Astrocyte (in vitro differentiated cells and primary cell): ENCODE measurements at regions not wholly inside any gene's neighbourhood (a gene's known extent, or its start where the extent isn't known, plus 50 kb on each side); places are given as distances from the start of the nearest gene placed in this dataset.

Experiments used
- DNase-seq: peaks from one replicate; pipeline ENCODE4 v3.0.0-alpha.2; 2010; ENCODE audit warnings: low read depth
- FAIRE-seq: peaks from 2 replicates; lab custom pipeline; 2011; peaks lifted over from hg19 to GRCh38; lab: Jason Lieb, UNC
- H2AFZ ChIP-seq: 2 replicates; pipeline ENCODE4 v1.6.0; 2012; ENCODE audit warnings: low read depth, low read length, inconsistent platforms
- H3K27ac ChIP-seq: 2 replicates; pipeline ENCODE4 v1.5.1; 2011; ENCODE audit warnings: low read depth, low read length, inconsistent platforms
- H3K27me3 ChIP-seq: 2 replicates; pipeline ENCODE4 v1.6.0; 2011; ENCODE audit warnings: low read length, inconsistent platforms; ENCODE audit not compliant: insufficient read depth
- H3K36me3 ChIP-seq: 2 replicates; pipeline ENCODE4 v1.5.1; 2011; ENCODE audit warnings: low read length, inconsistent platforms; ENCODE audit not compliant: insufficient read depth
- H3K4me1 ChIP-seq: 2 replicates; pipeline ENCODE4 v1.5.1; 2011; ENCODE audit warnings: low read length, inconsistent platforms; ENCODE audit not compliant: insufficient read depth
- H3K4me2 ChIP-seq: 2 replicates; pipeline ENCODE4 v1.6.0; 2012; ENCODE audit warnings: low read length, inconsistent platforms
- H3K4me3 ChIP-seq: 2 replicates; pipeline ENCODE4 v1.5.1; 2011; ENCODE audit warnings: low read depth, mild to moderate bottlenecking, low read length, inconsistent platforms; ENCODE audit not compliant: insufficient read depth
- H3K79me2 ChIP-seq: 2 replicates; pipeline ENCODE4 v1.6.0; 2012; ENCODE audit warnings: mild to moderate bottlenecking, low read length, inconsistent platforms; ENCODE audit not compliant: insufficient read depth
- H3K9ac ChIP-seq: 2 replicates; pipeline ENCODE4 v1.6.0; 2012; ENCODE audit warnings: mild to moderate bottlenecking, low read length, inconsistent platforms
- H3K9me3 ChIP-seq: 2 replicates; pipeline ENCODE4 v1.5.1; 2012; ENCODE audit warnings: low read depth, mild to moderate bottlenecking, low read length, inconsistent platforms; ENCODE audit not compliant: insufficient read depth
- H4K20me1 ChIP-seq: 2 replicates; pipeline ENCODE4 v1.6.0; 2012; ENCODE audit warnings: low read length, inconsistent platforms; ENCODE audit not compliant: insufficient read depth
- H3K27ac Mint-ChIP-seq: one replicate; pipeline ENCODE4 v1.8.0; 2021; ENCODE audit warnings: mild to moderate bottlenecking, mixed read lengths; ENCODE audit not compliant: unreplicated experiment
- H3K27me3 Mint-ChIP-seq: one replicate; pipeline ENCODE4 v1.8.0; 2021; ENCODE audit warnings: low read depth, mixed read lengths; ENCODE audit not compliant: unreplicated experiment
- H3K36me3 Mint-ChIP-seq: one replicate; pipeline ENCODE4 v1.8.0; 2021; ENCODE audit warnings: low read depth, mixed read lengths; ENCODE audit not compliant: unreplicated experiment
- H3K4me1 Mint-ChIP-seq: one replicate; pipeline ENCODE4 v1.8.0; 2021; ENCODE audit warnings: low read depth, mixed read lengths; ENCODE audit not compliant: unreplicated experiment
- H3K4me3 Mint-ChIP-seq: one replicate; pipeline ENCODE4 v1.8.0; 2021; ENCODE audit warnings: mild to moderate bottlenecking, moderate library complexity, mixed read lengths; ENCODE audit not compliant: unreplicated experiment
- H3K9me3 Mint-ChIP-seq: one replicate; pipeline ENCODE4 v1.8.0; 2021; ENCODE audit warnings: mild to moderate bottlenecking, mixed read lengths; ENCODE audit not compliant: unreplicated experiment
- EZH2 ChIP-seq: IDR thresholded peaks from 2 replicates; pipeline ENCODE4 v1.6.1; 2012; ENCODE audit warnings: mild to moderate bottlenecking, low read length, inconsistent platforms; ENCODE audit not compliant: insufficient read depth
- TF ChIP-seq, protein P1 (sequence below): IDR thresholded peaks from 2 replicates; pipeline ENCODE4 v1.5.1; 2011; ENCODE audit warnings: low read depth, mild to moderate bottlenecking, inconsistent platforms, low read length, moderate library complexity; ENCODE audit not compliant: insufficient read depth

DNA sequence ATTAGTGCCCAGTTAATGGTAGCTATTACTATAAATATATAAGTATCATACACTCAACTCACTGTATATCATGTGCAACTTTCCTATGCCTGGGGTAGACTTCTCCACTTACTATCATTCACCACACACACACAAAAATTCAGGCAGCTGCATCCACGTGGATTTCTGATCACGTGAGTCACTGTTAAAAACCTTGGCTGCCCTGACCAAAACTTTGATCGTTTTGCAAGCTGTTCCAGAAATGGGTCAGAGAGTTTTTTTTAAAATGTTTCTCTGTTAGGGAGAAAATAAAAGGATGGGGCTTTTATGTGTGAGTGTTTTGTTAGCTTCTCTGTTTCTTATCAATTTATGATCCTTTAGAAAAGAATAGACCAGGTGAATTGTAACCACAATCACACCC, 198.2 kb upstream of the CNOT2 start:
- DNase-seq (peak; percentile 30), FAIRE-seq (no peak)
- Mint-ChIP-seq H3K36me3 (no peaks in the 10 kb centered on the region), H3K4me1 (peaks cover 21% of the 10 kb centered on the region), H3K4me3 (no peak overlapping the region), H3K27ac (peak overlapping the region; percentile 30), H3K27me3 (no peaks in the 10 kb centered on the region), H3K9me3 (no peaks in the 10 kb centered on the region)
- no peak overlapping the region for H2AFZ ChIP-seq
- no peaks in the 10 kb centered on the region for H3K9me3 ChIP-seq
- H3K36me3 ChIP-seq, result no peaks in the 10 kb centered on the region
- no peak overlapping the region for H3K4me3 ChIP-seq
- no peak overlapping the region for H3K27ac ChIP-seq
- no peaks in the 10 kb centered on the region for H3K79me2 ChIP-seq
- H3K27me3 ChIP-seq, result no peaks in the 10 kb centered on the region
- H3K9ac ChIP-seq, result no peak overlapping the region
- H3K4me2 ChIP-seq, result no peak overlapping the region
- H4K20me1 ChIP-seq, result no peaks in the 10 kb centered on the region
- TF ChIP-seq EZH2, result no peak
- TF ChIP-seq, protein P1, sequence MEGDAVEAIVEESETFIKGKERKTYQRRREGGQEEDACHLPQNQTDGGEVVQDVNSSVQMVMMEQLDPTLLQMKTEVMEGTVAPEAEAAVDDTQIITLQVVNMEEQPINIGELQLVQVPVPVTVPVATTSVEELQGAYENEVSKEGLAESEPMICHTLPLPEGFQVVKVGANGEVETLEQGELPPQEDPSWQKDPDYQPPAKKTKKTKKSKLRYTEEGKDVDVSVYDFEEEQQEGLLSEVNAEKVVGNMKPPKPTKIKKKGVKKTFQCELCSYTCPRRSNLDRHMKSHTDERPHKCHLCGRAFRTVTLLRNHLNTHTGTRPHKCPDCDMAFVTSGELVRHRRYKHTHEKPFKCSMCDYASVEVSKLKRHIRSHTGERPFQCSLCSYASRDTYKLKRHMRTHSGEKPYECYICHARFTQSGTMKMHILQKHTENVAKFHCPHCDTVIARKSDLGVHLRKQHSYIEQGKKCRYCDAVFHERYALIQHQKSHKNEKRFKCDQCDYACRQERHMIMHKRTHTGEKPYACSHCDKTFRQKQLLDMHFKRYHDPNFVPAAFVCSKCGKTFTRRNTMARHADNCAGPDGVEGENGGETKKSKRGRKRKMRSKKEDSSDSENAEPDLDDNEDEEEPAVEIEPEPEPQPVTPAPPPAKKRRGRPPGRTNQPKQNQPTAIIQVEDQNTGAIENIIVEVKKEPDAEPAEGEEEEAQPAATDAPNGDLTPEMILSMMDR, result no peak
- no peaks in the 10 kb centered on the region for H3K4me1 ChIP-seq

GRCh38 chr12:70045514-70045913, 197.7 kb upstream of the CNOT2 start:
- no peak overlapping the region for H3K4me3 ChIP-seq
- Mint-ChIP-seq H3K27ac (peak overlapping the region; percentile 50), H3K36me3 (no peaks in the 10 kb centered on the region), H3K4me1 (peaks cover 21% of the 10 kb centered on the region), H3K9me3 (no peaks in the 10 kb centered on the region), H3K27me3 (no peaks in the 10 kb centered on the region), H3K4me3 (no peak overlapping the region)
- no peak overlapping the region for H3K27ac ChIP-seq
- H3K9ac ChIP-seq, result no peak overlapping the region
- no peak overlapping the region for H2AFZ ChIP-seq
- H3K9me3 ChIP-seq, result no peaks in the 10 kb centered on the region
- no peak for TF ChIP-seq EZH2
- TF ChIP-seq, protein P1, result no peak
- H3K4me2 ChIP-seq, result no peak overlapping the region
- no peaks in the 10 kb centered on the region for H3K79me2 ChIP-seq
- no peaks in the 10 kb centered on the region for H4K20me1 ChIP-seq
- H3K27me3 ChIP-seq, result no peaks in the 10 kb centered on the region
- H3K36me3 ChIP-seq, result no peaks in the 10 kb centered on the region
- H3K4me1 ChIP-seq, result no peaks in the 10 kb centered on the region
- DNase-seq (no peak), FAIRE-seq (no peak)

DNA sequence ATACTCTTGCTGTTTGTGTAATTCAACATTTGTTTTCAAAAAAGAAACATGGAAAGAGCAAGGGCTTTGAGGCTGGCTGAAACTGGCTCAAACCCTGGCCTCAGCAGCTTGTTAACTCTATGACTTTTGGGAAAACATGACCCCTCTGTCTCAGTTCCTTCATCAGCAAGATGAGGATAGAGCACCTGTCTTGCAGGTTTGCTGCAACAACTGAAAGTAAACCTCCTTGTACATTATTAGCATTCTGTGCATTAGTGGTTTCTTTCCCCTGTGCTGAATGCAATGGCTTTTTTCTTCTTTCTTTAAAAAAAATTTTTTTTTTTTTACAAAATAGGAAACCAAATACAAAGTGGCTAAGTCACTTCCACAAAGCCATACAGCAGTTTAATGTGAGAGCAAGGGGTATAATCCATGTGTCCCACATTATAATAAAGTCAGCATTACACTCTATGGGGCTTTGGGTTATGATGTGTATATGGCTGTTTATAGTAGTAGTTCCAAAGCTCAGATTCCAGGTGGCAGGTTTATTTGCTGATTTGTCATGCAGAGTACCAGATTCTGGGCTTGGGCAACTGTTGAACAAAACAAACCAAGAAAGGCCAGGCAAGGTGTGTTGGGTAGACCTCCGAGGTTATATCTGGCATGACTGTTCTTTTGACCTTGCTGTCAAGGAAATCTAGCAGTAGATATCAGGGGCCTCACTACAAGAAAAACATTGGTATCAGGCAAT, 194.5 kb upstream of the CNOT2 start:
- Mint-ChIP-seq H3K36me3 (no peaks in the 10 kb centered on the region), H3K4me1 (peaks cover 22% of the 10 kb centered on the region), H3K27me3 (no peaks in the 10 kb centered on the region), H3K4me3 (no peak overlapping the region), H3K27ac (no peak overlapping the region), H3K9me3 (no peaks in the 10 kb centered on the region)
- Histone ChIP-seq H3K4me1 (no peaks in the 10 kb centered on the region), H2AFZ (no peak overlapping the region), H3K79me2 (no peaks in the 10 kb centered on the region), H3K4me3 (no peak overlapping the region), H3K27me3 (no peaks in the 10 kb centered on the region), H3K27ac (no peak overlapping the region), H3K9me3 (no peaks in the 10 kb centered on the region), H3K4me2 (no peak overlapping the region), H3K9ac (no peak overlapping the region), H4K20me1 (no peaks in the 10 kb centered on the region), H3K36me3 (no peaks in the 10 kb centered on the region)
- DNase-seq (no peak), FAIRE-seq (no peak)
- TF ChIP-seq, protein P1, result no peak
- TF ChIP-seq EZH2, result no peak
